ENCODE measurements at regions not wholly inside any gene's neighbourhood (a gene's known extent, or its start where the extent isn't known, plus 50 kb on each side); places are given as distances from the start of the nearest gene placed in this dataset.
"Not testable (repeated sequence)": the region's sequence is repeated elsewhere in the genome, so short reads cannot be mapped to it uniquely, and the experiment has no call there.

- intact Hi-C loops (cut with DNase I): no loop called here
- DNase-seq: no peak
- Histone ChIP-seq H3K36me3 (no peaks in the 10 kb centered on the region), H3K9me3 (no peaks in the 10 kb centered on the region), H3K27me3 (no peaks in the 10 kb centered on the region), H3K4me1 (peaks cover 7 to 9% of the 10 kb centered on the region in 2 donors), H3K27ac (no peak overlapping the region), H3K4me3 (replicated peaks in 1 of 3) (no peak overlapping the region)
- TF ChIP-seq CTCF (IDR thresholded peaks at IDR 0.05) (no peak), POLR2A (IDR thresholded peaks at IDR 0.05) (no peak)
- 96 to 98% methylated on average over 5 of the region's 5 CpGs for WGBS, 2 donors
Observed at GRCh38 chr10:8359467-8359866, 305.0 kb downstream of the GATA3 start.

GRCh38 chr10:8360365-8360764 lies 305.9 kb downstream of the GATA3 start:
- intact Hi-C loops (cut with DNase I): no loop called here
- peaks cover 7 to 9% of the 10 kb centered on the region in 2 donors for H3K4me1 ChIP-seq
- DNase-seq: no peak
- H3K27ac ChIP-seq: no peak overlapping the region
- no peak overlapping the region for H3K4me3 ChIP-seq (replicated peaks in 1 of 3)
- no peaks in the 10 kb centered on the region for H3K36me3 ChIP-seq
- H3K27me3 ChIP-seq: no peaks in the 10 kb centered on the region
- no peak for TF ChIP-seq POLR2A (IDR thresholded peaks at IDR 0.05)
- no peak for TF ChIP-seq CTCF (IDR thresholded peaks at IDR 0.05)
- 78 to 85% methylated on average over 7 of the region's 7 CpGs for WGBS, 2 donors
- H3K9me3 ChIP-seq: no peaks in the 10 kb centered on the region

- H3K9me3 ChIP-seq: no peaks in the 10 kb centered on the region
- no peak overlapping the region for H3K27ac ChIP-seq
- intact Hi-C loops (cut with DNase I): no loop called here
- peaks cover 7 to 9% of the 10 kb centered on the region in 2 donors for H3K4me1 ChIP-seq
- H3K4me3 ChIP-seq (replicated peaks in 1 of 3): no peak overlapping the region
- no peak for TF ChIP-seq CTCF (IDR thresholded peaks at IDR 0.05)
- TF ChIP-seq POLR2A (IDR thresholded peaks at IDR 0.05): no peak
- H3K27me3 ChIP-seq: no peaks in the 10 kb centered on the region
- DNase-seq: no peak
- H3K36me3 ChIP-seq: no peaks in the 10 kb centered on the region
- 79 to 80% methylated on average over 2 of the region's 2 CpGs for WGBS, 2 donors
Observed at GRCh38 chr10:8360814-8361509, 306.5 kb downstream of the GATA3 start.

GRCh38 chr10:8361510-8361844 lies 307.0 kb downstream of the GATA3 start:
- Histone ChIP-seq H3K4me1 (peaks cover 7 to 9% of the 10 kb centered on the region in 2 donors), H3K27me3 (no peaks in the 10 kb centered on the region), H3K27ac (no peak overlapping the region), H3K4me3 (replicated peaks in 1 of 3) (no peak overlapping the region), H3K9me3 (no peaks in the 10 kb centered on the region), H3K36me3 (no peaks in the 10 kb centered on the region)
- 70 to 73% methylated on average over 2 of the region's 2 CpGs for WGBS, 2 donors
- TF ChIP-seq CTCF (IDR thresholded peaks at IDR 0.05): no peak
- no peak for TF ChIP-seq POLR2A (IDR thresholded peaks at IDR 0.05)
- intact Hi-C loops (cut with DNase I): no loop called here
- no peak for DNase-seq

- Histone ChIP-seq H3K36me3 (no peaks in the 10 kb centered on the region), H3K9me3 (no peaks in the 10 kb centered on the region), H3K27ac (no peak overlapping the region), H3K4me1 (no peaks in the 10 kb centered on the region), H3K27me3 (no peaks in the 10 kb centered on the region), H3K4me3 (replicated peaks in 1 of 3) (no peak overlapping the region)
- TF ChIP-seq POLR2A (IDR thresholded peaks at IDR 0.05) (no peak), CTCF (IDR thresholded peaks at IDR 0.05) (no peak)
- intact Hi-C loops (cut with DNase I): no loop called here
- no peak for DNase-seq
- 89 to 91% methylated on average over 19 of the region's 19 CpGs for WGBS, 2 donors
Observed at GRCh38 chr10:8365935-8366911, 311.7 kb downstream of the GATA3 start.

GRCh38 chr10:8367672-8368411 lies 313.4 kb downstream of the GATA3 start:
- WGBS, 2 donors: 91 to 95% methylated on average over 3 of the region's 3 CpGs
- H3K27me3 ChIP-seq; H3K27ac ChIP-seq; H3K36me3 ChIP-seq; H3K4me1 ChIP-seq; H3K9me3 ChIP-seq; intact Hi-C loops (cut with DNase I); H3K4me3 ChIP-seq (replicated peaks in 1 of 3); DNase-seq: not testable (repeated sequence)

Measured in thyroid gland (tissue), 4 donors.